Neutrophil (primary cell): ENCODE measurements at regions not wholly inside any gene's neighbourhood (a gene's known extent, or its start where the extent isn't known, plus 50 kb on each side); places are given as distances from the start of the nearest gene placed in this dataset.
"Not testable (repeated sequence)": the region's sequence is repeated elsewhere in the genome, so short reads cannot be mapped to it uniquely, and the experiment has no call there.

ENCODE experiments used
- H3K27ac ChIP-seq: fragments of 200-600 bp; sonication (generic); 2 replicates; pipeline ENCODE4 v1.5.1; 2016; ENCODE audit warnings: mild to moderate bottlenecking, moderate library complexity
- H3K27me3 ChIP-seq: fragments of 200-600 bp; sonication (generic); 2 replicates; pipeline ENCODE4 v1.6.0; 2016; ENCODE audit warnings: mild to moderate bottlenecking
- H3K36me3 ChIP-seq: fragments of 200-600 bp; sonication (generic); 2 replicates; pipeline ENCODE4 v1.5.1; 2017
- H3K4me1 ChIP-seq, 2 experiments: fragments of 200-600 bp in 1 of 2; sonication (generic) in 1 of 2; 1 replicate in 1 of 2; 2 replicates in 1 of 2; pipeline versions ENCODE4 v1.5.1 to v1.6.1; 2013 to 2016; ENCODE audit warnings: low read depth in 1 of 2, low read length in 1 of 2, mild to moderate bottlenecking in 1 of 2, moderate library complexity in 1 of 2; ENCODE audit not compliant: control insufficient read depth in 1 of 2, insufficient read depth in 1 of 2
- H3K4me3 ChIP-seq, 2 experiments: fragments of 200-600 bp in 1 of 2; sonication (generic) in 1 of 2; 1 replicate in 1 of 2; 2 replicates in 1 of 2; pipeline ENCODE4 v1.5.1; 2013 to 2016; ENCODE audit warnings: low read depth in 1 of 2, low read length in 1 of 2, mild to moderate bottlenecking in 1 of 2, moderate library complexity in 1 of 2
- H3K9me3 ChIP-seq: fragments of 200-600 bp; sonication (generic); 2 replicates; pipeline ENCODE4 v1.5.1; 2016
- CTCF ChIP-seq: fragments of 200-600 bp; sonication (generic); IDR thresholded peaks from 2 replicates; pipeline ENCODE4 v1.5.1; 2016; ENCODE audit warnings: antibody characterized with exemption

GRCh38 chr2:392181-392925 is 104.5 kb upstream of the ALKAL2 start:
- TF ChIP-seq CTCF: no peak
- no peak overlapping the region for H3K4me3 ChIP-seq
- H3K36me3 ChIP-seq: no peaks in the 10 kb centered on the region
- H3K27ac ChIP-seq: no peak overlapping the region
- H3K4me1 ChIP-seq: no peaks in the 10 kb centered on the region
- H3K27me3 ChIP-seq: no peaks in the 10 kb centered on the region
- peaks cover 16% of the 10 kb centered on the region for H3K9me3 ChIP-seq

- Histone ChIP-seq H3K4me1 (no peaks in the 10 kb centered on the region), H3K4me3 (no peak overlapping the region), H3K9me3 (peaks cover 16% of the 10 kb centered on the region), H3K36me3 (no peaks in the 10 kb centered on the region), H3K27me3 (no peaks in the 10 kb centered on the region), H3K27ac (no peak overlapping the region)
- TF ChIP-seq CTCF: no peak
Measured at GRCh38 chr2:391696-392095, 103.8 kb upstream of the ALKAL2 start.

- Histone ChIP-seq H3K9me3 (peaks cover 16% of the 10 kb centered on the region), H3K4me3 (no peak overlapping the region), H3K27ac (no peak overlapping the region), H3K4me1 (no peaks in the 10 kb centered on the region), H3K27me3 (no peaks in the 10 kb centered on the region), H3K36me3 (no peaks in the 10 kb centered on the region)
- TF ChIP-seq CTCF: no peak
Measured at GRCh38 chr2:390959-391358, 103.1 kb upstream of the ALKAL2 start.

- H3K36me3 ChIP-seq, H3K27me3 ChIP-seq, H3K4me1 ChIP-seq, H3K4me3 ChIP-seq, H3K27ac ChIP-seq: not testable (repeated sequence)
- H3K9me3 ChIP-seq: peaks cover 16% of the 10 kb centered on the region
Measured at GRCh38 chr2:389985-390384, 102.1 kb upstream of the ALKAL2 start.

- not testable (repeated sequence) for H3K27me3 ChIP-seq, H3K4me1 ChIP-seq, H3K4me3 ChIP-seq, H3K27ac ChIP-seq, H3K36me3 ChIP-seq
- peaks cover 16% of the 10 kb centered on the region for H3K9me3 ChIP-seq
Measured at GRCh38 chr2:388752-389151, 100.9 kb upstream of the ALKAL2 start.

GRCh38 chr2:387980-388421 is 100.1 kb upstream of the ALKAL2 start:
- H3K36me3 ChIP-seq: no peaks in the 10 kb centered on the region
- H3K4me3 ChIP-seq: no peak overlapping the region
- peaks cover 16% of the 10 kb centered on the region for H3K9me3 ChIP-seq
- H3K27ac ChIP-seq: no peak overlapping the region
- H3K27me3 ChIP-seq: no peaks in the 10 kb centered on the region
- no peak for TF ChIP-seq CTCF
- H3K4me1 ChIP-seq: no peaks in the 10 kb centered on the region
